SU-DHL-6 (cell line): ENCODE measurements at regions not wholly inside any gene's neighbourhood (a gene's known extent, or its start where the extent isn't known, plus 50 kb on each side); places are given as distances from the start of the nearest gene placed in this dataset.

Experiments used
- CTCF ChIP-seq: fragments of 200-600 bp; sonication (generic); IDR thresholded peaks from one replicate; pipeline ENCODE4 v1.5.1; 2017; ENCODE audit warnings: antibody characterized with exemption, mild to moderate bottlenecking, low read length, moderate library complexity; ENCODE audit not compliant: insufficient read depth, poor library complexity, severe bottlenecking
- EZH2phosphoT487 ChIP-seq: fragments of 200-600 bp; sonication (generic), shearing (Covaris generic); conservative IDR thresholded peaks from 2 replicates; pipeline ENCODE4 v1.6.1; 2018; ENCODE audit warnings: mild to moderate bottlenecking, antibody characterized with exemption, low read length, moderate library complexity, mixed read lengths

- TF ChIP-seq CTCF: no peak
- TF ChIP-seq EZH2phosphoT487: no peak
Measured at GRCh38 chr2:8431446-8432125, 250.3 kb upstream of the ID2 start.
